Vagina (tissue), 2 donors: ENCODE measurements at regions not wholly inside any gene's neighbourhood (a gene's known extent, or its start where the extent isn't known, plus 50 kb on each side); places are given as distances from the start of the nearest gene placed in this dataset.

Source experiments
- DNase-seq, 2 donors: peaks; one replicate each; pipeline ENCODE4 v3.0.0-alpha.2; 2017; ENCODE audit errors: extremely low spot score in 2 of 2
- H3K27ac ChIP-seq: fragments of 200-600 bp; sonication (generic); one replicate; pipeline ENCODE4 v1.5.1; 2019
- H3K27me3 ChIP-seq: fragments of 200-600 bp; sonication (generic); one replicate; pipeline ENCODE4 v1.5.1; 2019
- H3K36me3 ChIP-seq, 2 donors: fragments of 200-600 bp; sonication (generic); one replicate each; pipeline ENCODE4 v1.5.1; 2017 to 2019
- H3K4me1 ChIP-seq: fragments of 200-600 bp; sonication (generic); one replicate; pipeline ENCODE4 v1.5.1; 2019
- H3K4me3 ChIP-seq, 2 donors: fragments of 200-600 bp; sonication (generic); 1 replicate in 1 of 2; 2 replicates in 1 of 2; pipeline ENCODE4 v1.5.1; 2016 to 2019
- H3K9me3 ChIP-seq: fragments of 200-600 bp; sonication (generic); one replicate; pipeline ENCODE4 v1.5.1; 2019
- POLR2A ChIP-seq, 2 donors: fragments of 450-650 bp; IDR thresholded peaks; one replicate each; pipeline ENCODE4 v1.6.1; 2017; ENCODE audit warnings: antibody characterized with exemption in 2 of 2, mild to moderate bottlenecking in 2 of 2, moderate library complexity in 2 of 2
- POLR2AphosphoS5 ChIP-seq, 2 donors: sonication (generic); formaldehyde crosslinking; IDR thresholded peaks; one replicate each; pipeline ENCODE4 v1.9.0; 2017; ENCODE audit warnings: antibody characterized with exemption in 2 of 2, mild to moderate bottlenecking in 2 of 2, low read depth in 1 of 2; ENCODE audit not compliant: insufficient read depth in 1 of 2
- intact Hi-C: fragments of 100-400 bp; cut with DNase I; formaldehyde crosslinking; loops from one replicate; pipeline ENCODE4 v1.15.1; 2023
- TF ChIP-seq, protein P1 (sequence below), 3 experiments: fragments of 450-650 bp in 2 of 3; fragments of 200-600 bp in 1 of 3; sonication (generic) in 1 of 3; IDR thresholded peaks; one replicate each; pipeline ENCODE4 v1.5.1; 2017 to 2019; ENCODE audit warnings: antibody characterized with exemption in 3 of 3, mild to moderate bottlenecking in 2 of 3, moderate library complexity in 2 of 3

DNA sequence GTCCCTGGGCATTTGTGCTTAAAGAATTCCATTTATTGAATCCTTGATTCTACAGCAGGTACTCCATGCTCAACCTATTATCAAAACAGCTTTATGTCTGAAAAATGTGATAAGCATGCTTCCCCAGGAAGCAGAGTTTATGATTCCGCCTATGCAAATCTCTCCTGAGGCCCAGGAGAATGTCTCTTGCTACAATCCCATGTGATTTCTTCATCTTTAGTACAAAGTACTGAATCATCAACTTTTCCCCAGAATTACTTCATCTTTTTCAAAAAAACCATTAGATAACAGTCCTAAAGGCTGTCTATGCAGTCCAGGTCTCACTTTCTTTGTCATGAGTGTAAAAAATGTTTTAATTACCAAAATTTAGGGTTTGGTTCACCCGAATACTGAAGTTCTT is 130.2 kb upstream of the ADAMTSL1 start:
- no peak for TF ChIP-seq POLR2AphosphoS5 (IDR thresholded peaks at IDR 0.05; ENCODE audit: insufficient read depth in 1 of 2, low read depth in 1 of 2)
- TF ChIP-seq, protein P1, sequence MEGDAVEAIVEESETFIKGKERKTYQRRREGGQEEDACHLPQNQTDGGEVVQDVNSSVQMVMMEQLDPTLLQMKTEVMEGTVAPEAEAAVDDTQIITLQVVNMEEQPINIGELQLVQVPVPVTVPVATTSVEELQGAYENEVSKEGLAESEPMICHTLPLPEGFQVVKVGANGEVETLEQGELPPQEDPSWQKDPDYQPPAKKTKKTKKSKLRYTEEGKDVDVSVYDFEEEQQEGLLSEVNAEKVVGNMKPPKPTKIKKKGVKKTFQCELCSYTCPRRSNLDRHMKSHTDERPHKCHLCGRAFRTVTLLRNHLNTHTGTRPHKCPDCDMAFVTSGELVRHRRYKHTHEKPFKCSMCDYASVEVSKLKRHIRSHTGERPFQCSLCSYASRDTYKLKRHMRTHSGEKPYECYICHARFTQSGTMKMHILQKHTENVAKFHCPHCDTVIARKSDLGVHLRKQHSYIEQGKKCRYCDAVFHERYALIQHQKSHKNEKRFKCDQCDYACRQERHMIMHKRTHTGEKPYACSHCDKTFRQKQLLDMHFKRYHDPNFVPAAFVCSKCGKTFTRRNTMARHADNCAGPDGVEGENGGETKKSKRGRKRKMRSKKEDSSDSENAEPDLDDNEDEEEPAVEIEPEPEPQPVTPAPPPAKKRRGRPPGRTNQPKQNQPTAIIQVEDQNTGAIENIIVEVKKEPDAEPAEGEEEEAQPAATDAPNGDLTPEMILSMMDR (IDR thresholded peaks at IDR 0.05): no peak
- TF ChIP-seq POLR2A (IDR thresholded peaks at IDR 0.05): no peak
- Histone ChIP-seq H3K4me3 (no peak overlapping the region), H3K9me3 (no peaks in the 10 kb centered on the region), H3K27me3 (no peaks in the 10 kb centered on the region), H3K36me3 (no peaks in the 10 kb centered on the region), H3K27ac (no peak overlapping the region), H3K4me1 (no peaks in the 10 kb centered on the region)
- intact Hi-C loops: no loop called here
- DNase-seq: no peak

DNA sequence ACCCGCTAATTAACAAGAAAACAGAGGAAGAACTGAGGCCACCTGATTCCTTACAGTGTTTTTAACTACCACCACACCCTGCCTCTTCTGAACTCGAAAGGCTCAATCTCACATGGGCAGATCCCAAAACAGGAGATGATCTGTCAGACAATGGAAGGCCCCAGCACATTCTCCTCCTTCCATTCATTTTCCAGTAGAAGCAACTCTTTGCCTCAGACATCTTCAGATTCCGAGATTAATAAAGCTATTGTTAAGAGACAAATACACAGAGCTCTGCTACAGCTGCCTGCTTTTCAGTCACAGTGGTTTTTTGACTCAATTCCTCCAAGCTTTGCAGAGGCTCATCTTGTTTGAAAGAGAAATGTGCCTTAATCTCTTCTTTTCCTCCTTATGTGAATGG is 127.2 kb upstream of the ADAMTSL1 start:
- no peaks in the 10 kb centered on the region for H3K9me3 ChIP-seq
- intact Hi-C loops: no loop called here
- no peaks in the 10 kb centered on the region for H3K36me3 ChIP-seq
- H3K4me3 ChIP-seq: no peak overlapping the region
- no peak overlapping the region for H3K27ac ChIP-seq
- DNase-seq: no peak
- TF ChIP-seq POLR2A (IDR thresholded peaks at IDR 0.05) (no peak), POLR2AphosphoS5 (IDR thresholded peaks at IDR 0.05; ENCODE audit: insufficient read depth in 1 of 2, low read depth in 1 of 2) (no peak)
- TF ChIP-seq, protein P1 (IDR thresholded peaks at IDR 0.05): no peak
- no peaks in the 10 kb centered on the region for H3K27me3 ChIP-seq
- H3K4me1 ChIP-seq: no peaks in the 10 kb centered on the region

DNA sequence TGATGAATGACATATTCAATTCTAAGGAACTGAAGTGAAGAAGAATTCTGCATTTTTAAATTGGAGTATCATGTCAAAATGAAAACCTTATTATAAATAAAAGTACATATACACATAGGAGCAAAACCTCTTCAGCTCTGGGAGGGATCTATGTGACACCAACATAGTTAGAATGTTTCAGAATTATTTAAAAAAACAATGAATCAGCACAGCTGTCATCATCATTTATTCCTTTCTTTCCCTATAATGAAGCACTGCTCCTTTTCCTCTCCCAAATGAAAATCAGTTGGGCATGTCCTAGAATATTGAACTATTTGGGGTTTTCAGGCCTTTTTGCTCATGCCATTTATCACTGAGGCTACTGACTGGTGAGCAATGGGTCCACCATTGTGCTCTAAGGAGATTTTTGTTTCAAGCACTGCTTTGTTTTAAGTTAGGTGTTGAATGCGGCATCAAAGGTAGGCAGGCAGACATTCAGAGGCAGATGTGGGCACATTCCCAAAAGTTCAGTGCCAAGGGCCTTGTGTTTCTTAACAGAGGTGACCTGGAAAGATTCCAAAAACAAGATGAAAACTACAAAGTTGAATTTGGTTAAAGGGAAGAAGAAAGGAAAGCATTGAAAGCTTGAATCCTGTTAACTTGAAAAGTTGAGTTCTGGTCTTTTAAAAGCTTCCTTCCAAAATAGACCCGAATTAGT is 126.4 kb upstream of the ADAMTSL1 start:
- no peaks in the 10 kb centered on the region for H3K4me1 ChIP-seq
- intact Hi-C loops: no loop called here
- H3K27me3 ChIP-seq: no peaks in the 10 kb centered on the region
- no peaks in the 10 kb centered on the region for H3K9me3 ChIP-seq
- no peaks in the 10 kb centered on the region for H3K36me3 ChIP-seq
- H3K27ac ChIP-seq: no peak overlapping the region
- H3K4me3 ChIP-seq: no peak overlapping the region
- TF ChIP-seq POLR2AphosphoS5 (IDR thresholded peaks at IDR 0.05; ENCODE audit: insufficient read depth in 1 of 2, low read depth in 1 of 2) (no peak), POLR2A (IDR thresholded peaks at IDR 0.05) (no peak)
- TF ChIP-seq, protein P1 (IDR thresholded peaks at IDR 0.05): no peak
- DNase-seq: no peak

DNA sequence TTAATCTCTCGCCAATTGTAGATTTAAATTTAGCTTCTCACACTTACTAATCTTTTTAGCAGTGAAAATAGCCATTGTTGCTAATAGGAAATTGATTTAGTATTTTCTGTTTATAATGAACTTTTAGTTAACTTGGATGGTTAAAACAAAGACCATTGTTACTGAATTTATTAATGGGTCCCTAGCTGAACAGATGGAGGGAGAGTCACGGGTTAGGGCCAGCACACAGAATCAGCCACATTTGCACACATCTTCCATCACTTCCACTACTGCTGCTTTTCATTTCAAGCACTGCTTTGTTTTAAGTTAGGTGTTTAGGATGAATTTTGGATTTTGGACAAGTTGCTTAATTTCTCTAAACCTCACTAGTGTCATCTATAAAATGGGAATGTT is 125.9 kb upstream of the ADAMTSL1 start:
- intact Hi-C loops: no loop called here
- Histone ChIP-seq H3K9me3 (no peaks in the 10 kb centered on the region), H3K27me3 (no peaks in the 10 kb centered on the region), H3K4me3 (no peak overlapping the region), H3K36me3 (no peaks in the 10 kb centered on the region), H3K4me1 (no peaks in the 10 kb centered on the region), H3K27ac (no peak overlapping the region)
- no peak for TF ChIP-seq POLR2A (IDR thresholded peaks at IDR 0.05)
- no peak for TF ChIP-seq POLR2AphosphoS5 (IDR thresholded peaks at IDR 0.05; ENCODE audit: insufficient read depth in 1 of 2, low read depth in 1 of 2)
- TF ChIP-seq, protein P1 (IDR thresholded peaks at IDR 0.05): no peak
- DNase-seq: no peak

DNA sequence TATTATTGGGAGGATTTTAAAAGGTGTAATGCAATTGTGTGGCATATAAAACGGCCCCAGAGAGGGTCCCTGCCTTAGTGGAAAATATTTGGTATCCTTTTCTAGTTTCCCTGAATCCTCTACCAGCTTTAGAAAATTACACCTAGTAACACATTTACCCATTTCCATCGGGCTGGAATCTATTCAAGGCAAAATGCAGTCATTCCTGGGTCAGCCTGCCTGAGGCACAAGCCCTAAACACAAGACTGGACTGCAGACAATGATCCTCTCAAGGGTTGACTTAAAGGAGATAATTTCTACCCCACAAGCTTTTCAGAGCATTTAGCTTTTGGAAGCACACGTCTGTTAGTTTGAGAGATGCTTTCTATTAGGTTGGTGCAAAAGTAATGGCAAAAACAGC is 124.4 kb upstream of the ADAMTSL1 start:
- H3K4me3 ChIP-seq: no peak overlapping the region
- H3K36me3 ChIP-seq: no peaks in the 10 kb centered on the region
- no peak overlapping the region for H3K27ac ChIP-seq
- no peaks in the 10 kb centered on the region for H3K9me3 ChIP-seq
- no peak for DNase-seq
- TF ChIP-seq, protein P1 (IDR thresholded peaks at IDR 0.05): no peak
- TF ChIP-seq POLR2AphosphoS5 (IDR thresholded peaks at IDR 0.05; ENCODE audit: insufficient read depth in 1 of 2, low read depth in 1 of 2) (no peak), POLR2A (IDR thresholded peaks at IDR 0.05) (no peak)
- H3K27me3 ChIP-seq: no peaks in the 10 kb centered on the region
- no peaks in the 10 kb centered on the region for H3K4me1 ChIP-seq
- intact Hi-C loops: no loop called here
